ENCODE measurements at regions not wholly inside any gene's neighbourhood (a gene's known extent, or its start where the extent isn't known, plus 50 kb on each side); places are given as distances from the start of the nearest gene placed in this dataset.

GRCh38 chr18:55166260-55166598, 207.0 kb upstream of the CCDC68 start:
- Histone ChIP-seq H3K27me3 (ENCODE audit: control insufficient read depth, insufficient read depth, low read length) (no peaks in the 10 kb centered on the region), H3K4me3 (ENCODE audit: low read depth, low read length) (no peak overlapping the region), H3K36me3 (ENCODE audit: control insufficient read depth, insufficient read depth, low read length) (no peaks in the 10 kb centered on the region)
- DNase-seq (ENCODE audit: low read depth) = no peak
- TF ChIP-seq CTCF (IDR thresholded peaks at IDR 0.05; ENCODE audit: insufficient read depth, low read length, poor library complexity, severe bottlenecking) = no peak

- TF ChIP-seq CTCF (IDR thresholded peaks at IDR 0.05; ENCODE audit: insufficient read depth, low read length, poor library complexity, severe bottlenecking) = no peak
- H3K27me3 ChIP-seq (ENCODE audit: control insufficient read depth, insufficient read depth, low read length) = no peaks in the 10 kb centered on the region
- no peak overlapping the region for H3K4me3 ChIP-seq (ENCODE audit: low read depth, low read length)
- DNase-seq (ENCODE audit: low read depth) = no peak
- no peaks in the 10 kb centered on the region for H3K36me3 ChIP-seq (ENCODE audit: control insufficient read depth, insufficient read depth, low read length)
Measured at GRCh38 chr18:55163550-55163949, 204.3 kb upstream of the CCDC68 start.

- no peak overlapping the region for H3K4me3 ChIP-seq (ENCODE audit: low read depth, low read length)
- H3K36me3 ChIP-seq (ENCODE audit: control insufficient read depth, insufficient read depth, low read length) = no peaks in the 10 kb centered on the region
- TF ChIP-seq CTCF (IDR thresholded peaks at IDR 0.05; ENCODE audit: insufficient read depth, low read length, poor library complexity, severe bottlenecking) = no peak
- H3K27me3 ChIP-seq (ENCODE audit: control insufficient read depth, insufficient read depth, low read length) = no peaks in the 10 kb centered on the region
- no peak for DNase-seq (ENCODE audit: low read depth)
Measured at GRCh38 chr18:55161916-55162315, 202.7 kb upstream of the CCDC68 start.

- Histone ChIP-seq H3K27me3 (ENCODE audit: control insufficient read depth, insufficient read depth, low read length) (no peaks in the 10 kb centered on the region), H3K36me3 (ENCODE audit: control insufficient read depth, insufficient read depth, low read length) (no peaks in the 10 kb centered on the region), H3K4me3 (ENCODE audit: low read depth, low read length) (no peak overlapping the region)
- no peak for TF ChIP-seq CTCF (IDR thresholded peaks at IDR 0.05; ENCODE audit: insufficient read depth, low read length, poor library complexity, severe bottlenecking)
- no peak for DNase-seq (ENCODE audit: low read depth)
Measured at GRCh38 chr18:55159027-55159426, 199.8 kb upstream of the CCDC68 start.

- Histone ChIP-seq H3K27me3 (ENCODE audit: control insufficient read depth, insufficient read depth, low read length) (no peaks in the 10 kb centered on the region), H3K4me3 (ENCODE audit: low read depth, low read length) (no peak overlapping the region), H3K36me3 (ENCODE audit: control insufficient read depth, insufficient read depth, low read length) (no peaks in the 10 kb centered on the region)
- TF ChIP-seq CTCF (IDR thresholded peaks at IDR 0.05; ENCODE audit: insufficient read depth, low read length, poor library complexity, severe bottlenecking) = no peak
- no peak for DNase-seq (ENCODE audit: low read depth)
Measured at GRCh38 chr18:55158570-55158969, 199.3 kb upstream of the CCDC68 start.

GRCh38 chr18:55153346-55153745, 194.1 kb upstream of the CCDC68 start:
- TF ChIP-seq CTCF (IDR thresholded peaks at IDR 0.05; ENCODE audit: insufficient read depth, low read length, poor library complexity, severe bottlenecking) = no peak
- Histone ChIP-seq H3K4me3 (ENCODE audit: low read depth, low read length) (no peak overlapping the region), H3K27me3 (ENCODE audit: control insufficient read depth, insufficient read depth, low read length) (no peaks in the 10 kb centered on the region), H3K36me3 (ENCODE audit: control insufficient read depth, insufficient read depth, low read length) (no peaks in the 10 kb centered on the region)
- no peak for DNase-seq (ENCODE audit: low read depth)
